ENCODE measurements at regions not wholly inside any gene's neighbourhood (a gene's known extent, or its start where the extent isn't known, plus 50 kb on each side); places are given as distances from the start of the nearest gene placed in this dataset.
"Not testable (repeated sequence)": the region's sequence is repeated elsewhere in the genome, so short reads cannot be mapped to it uniquely, and the experiment has no call there.

GRCh38 chr18:9001209-9001608, 101.3 kb upstream of the NDUFV2 start:
- Histone ChIP-seq H3K27me3 (no peaks in the 10 kb centered on the region), H3K27ac (no peak overlapping the region), H3K4me3 (no peak overlapping the region), H3K4me1 (no peaks in the 10 kb centered on the region), H3K36me3 (no peaks in the 10 kb centered on the region), H3K9me3 (no peaks in the 10 kb centered on the region)
- DNase-seq (ENCODE audit: low spot score in 2 of 2), result no peak
- TF ChIP-seq POLR2AphosphoS5 (IDR thresholded peaks at IDR 0.05), result no peak
- TF ChIP-seq CTCF (IDR thresholded peaks at IDR 0.05), result no peak
- TF ChIP-seq POLR2A (IDR thresholded peaks at IDR 0.05), result no peak
- intact Hi-C loops (cut with DNase I; ENCODE audit: low total_unique reads), result no loop called here

- TF ChIP-seq CTCF (IDR thresholded peaks at IDR 0.05) (no peak), POLR2AphosphoS5 (IDR thresholded peaks at IDR 0.05) (no peak), POLR2A (IDR thresholded peaks at IDR 0.05) (no peak)
- H3K27me3 ChIP-seq, result no peaks in the 10 kb centered on the region
- no peaks in the 10 kb centered on the region for H3K36me3 ChIP-seq
- H3K27ac ChIP-seq, result no peak overlapping the region
- intact Hi-C loops (cut with DNase I; ENCODE audit: low total_unique reads), result no loop called here
- no peak for DNase-seq (ENCODE audit: low spot score in 2 of 2)
- no peak overlapping the region for H3K4me3 ChIP-seq
- no peaks in the 10 kb centered on the region for H3K9me3 ChIP-seq
- no peaks in the 10 kb centered on the region for H3K4me1 ChIP-seq
Observed at GRCh38 chr18:9003406-9004100, 98.9 kb upstream of the NDUFV2 start.

GRCh38 chr18:9004308-9004707, 98.2 kb upstream of the NDUFV2 start:
- H3K9me3 ChIP-seq; H3K4me3 ChIP-seq; H3K27ac ChIP-seq; H3K27me3 ChIP-seq; H3K36me3 ChIP-seq; DNase-seq (ENCODE audit: low spot score in 2 of 2); H3K4me1 ChIP-seq; intact Hi-C loops (cut with DNase I; ENCODE audit: low total_unique reads): not testable (repeated sequence)

GRCh38 chr18:9007700-9008099, 94.8 kb upstream of the NDUFV2 start:
- not testable (repeated sequence) for DNase-seq (ENCODE audit: low spot score in 2 of 2)

GRCh38 chr18:9008200-9008708, 94.2 kb upstream of the NDUFV2 start:
- no peak for TF ChIP-seq POLR2A (IDR thresholded peaks at IDR 0.05)
- no peak for TF ChIP-seq POLR2AphosphoS5 (IDR thresholded peaks at IDR 0.05)
- TF ChIP-seq CTCF (IDR thresholded peaks at IDR 0.05), result no peak
- H3K27me3 ChIP-seq, result no peaks in the 10 kb centered on the region
- H3K4me3 ChIP-seq, result no peak overlapping the region
- intact Hi-C loops (cut with DNase I; ENCODE audit: low total_unique reads), result no loop called here
- no peak for DNase-seq (ENCODE audit: low spot score in 2 of 2)
- no peak overlapping the region for H3K27ac ChIP-seq
- H3K36me3 ChIP-seq, result no peaks in the 10 kb centered on the region
- no peaks in the 10 kb centered on the region for H3K9me3 ChIP-seq
- H3K4me1 ChIP-seq, result no peaks in the 10 kb centered on the region

More at GRCh38 chr18:9007700-9008099, 94.8 kb upstream of the NDUFV2 start:
- H3K27me3 ChIP-seq; H3K4me1 ChIP-seq; H3K36me3 ChIP-seq; H3K4me3 ChIP-seq; H3K9me3 ChIP-seq; intact Hi-C loops (cut with DNase I; ENCODE audit: low total_unique reads); H3K27ac ChIP-seq: not testable (repeated sequence)

GRCh38 chr18:9008709-9009635, 93.5 kb upstream of the NDUFV2 start:
- H3K27ac ChIP-seq, result no peak overlapping the region
- no peak for DNase-seq (ENCODE audit: low spot score in 2 of 2)
- no peaks in the 10 kb centered on the region for H3K27me3 ChIP-seq
- H3K36me3 ChIP-seq, result no peaks in the 10 kb centered on the region
- no peak for TF ChIP-seq POLR2AphosphoS5 (IDR thresholded peaks at IDR 0.05)
- no peak for TF ChIP-seq POLR2A (IDR thresholded peaks at IDR 0.05)
- TF ChIP-seq CTCF (IDR thresholded peaks at IDR 0.05), result no peak
- no peaks in the 10 kb centered on the region for H3K4me1 ChIP-seq
- H3K4me3 ChIP-seq, result no peak overlapping the region
- H3K9me3 ChIP-seq, result no peaks in the 10 kb centered on the region
- intact Hi-C loops (cut with DNase I; ENCODE audit: low total_unique reads), result no loop called here

Data from breast epithelium (tissue), 4 donors.